Fibroblast of lung (primary cell): ENCODE measurements at regions not wholly inside any gene's neighbourhood (a gene's known extent, or its start where the extent isn't known, plus 50 kb on each side); places are given as distances from the start of the nearest gene placed in this dataset.

Source experiments
- CTCF ChIP-seq, 2 donors: IDR thresholded peaks in 1 of 2; conservative IDR thresholded peaks in 1 of 2; 1 replicate in 1 of 2; 2 replicates in 1 of 2; pipeline ENCODE4 v1.5.1; 2011 to 2012; ENCODE audit warnings: low read length in 2 of 2, control low read depth in 1 of 2, inconsistent platforms in 1 of 2, low read depth in 1 of 2, mild to moderate bottlenecking in 1 of 2
- EZH2 ChIP-seq: IDR thresholded peaks from 2 replicates; pipeline ENCODE4 v1.5.1; 2012; ENCODE audit warnings: low read length, control low read depth, mild to moderate bottlenecking; ENCODE audit errors: missing control alignments

- TF ChIP-seq CTCF (conservative IDR thresholded peaks at IDR 0.05 in 1 of 2, IDR thresholded peaks at IDR 0.05 in 1 of 2; ENCODE audit: low read depth in 1 of 2, low read length in 2 of 2) (no peak), EZH2 (no peak)
Measured at GRCh38 chr20:58075586-58076345, 152.7 kb downstream of the ANKRD60 start.
